ENCODE measurements at regions not wholly inside any gene's neighbourhood (a gene's known extent, or its start where the extent isn't known, plus 50 kb on each side); places are given as distances from the start of the nearest gene placed in this dataset.

- Histone ChIP-seq H3K27me3 (ENCODE audit: insufficient read depth, poor library complexity, severe bottlenecking) (no peaks in the 10 kb centered on the region), H3K36me3 (ENCODE audit: low read depth) (0 out of 2 replicates have a peak, but pooled peaks cover 3% of the 10 kb centered on the region), H3K4me3 (ENCODE audit: severe bottlenecking) (no peak overlapping the region), H3K9me3 (ENCODE audit: severe bottlenecking) (no peaks in the 10 kb centered on the region), H3K4me1 (ENCODE audit: insufficient read depth, poor library complexity, severe bottlenecking) (no peaks in the 10 kb centered on the region), H3K27ac (ENCODE audit: poor library complexity, severe bottlenecking) (no peak overlapping the region)
- ATAC-seq (ENCODE audit: low read depth) (no peak), DNase-seq (ENCODE audit: low spot score) (no peak)
- TF ChIP-seq CTCF (IDR thresholded peaks at IDR 0.05; ENCODE audit: poor library complexity, severe bottlenecking) = no peak
Observed at GRCh38 chr3:99521551-99521950, 116.8 kb upstream of the COL8A1 start.

GRCh38 chr3:99520513-99520912 is 117.9 kb upstream of the COL8A1 start:
- no peak for ATAC-seq (ENCODE audit: low read depth)
- no peaks in the 10 kb centered on the region for H3K4me1 ChIP-seq (ENCODE audit: insufficient read depth, poor library complexity, severe bottlenecking)

GRCh38 chr3:99516936-99517335 is 121.5 kb upstream of the COL8A1 start:
- Histone ChIP-seq H3K27me3 (ENCODE audit: insufficient read depth, poor library complexity, severe bottlenecking) (no peaks in the 10 kb centered on the region), H3K4me1 (ENCODE audit: insufficient read depth, poor library complexity, severe bottlenecking) (no peaks in the 10 kb centered on the region), H3K36me3 (ENCODE audit: low read depth) (no peaks in the 10 kb centered on the region), H3K9me3 (ENCODE audit: severe bottlenecking) (no peaks in the 10 kb centered on the region), H3K4me3 (ENCODE audit: severe bottlenecking) (no peak overlapping the region), H3K27ac (ENCODE audit: poor library complexity, severe bottlenecking) (no peak overlapping the region)
- no peak for TF ChIP-seq CTCF (IDR thresholded peaks at IDR 0.05; ENCODE audit: poor library complexity, severe bottlenecking)
- ATAC-seq (ENCODE audit: low read depth) = no peak
- no peak for DNase-seq (ENCODE audit: low spot score)

More at GRCh38 chr3:99520513-99520912, 117.9 kb upstream of the COL8A1 start:
- Histone ChIP-seq H3K27me3 (ENCODE audit: insufficient read depth, poor library complexity, severe bottlenecking) (no peaks in the 10 kb centered on the region), H3K36me3 (ENCODE audit: low read depth) (0 out of 2 replicates have a peak, but pooled peaks cover 3% of the 10 kb centered on the region), H3K27ac (ENCODE audit: poor library complexity, severe bottlenecking) (no peak overlapping the region), H3K4me3 (ENCODE audit: severe bottlenecking) (no peak overlapping the region), H3K9me3 (ENCODE audit: severe bottlenecking) (no peaks in the 10 kb centered on the region)
- no peak for DNase-seq (ENCODE audit: low spot score)
- no peak for TF ChIP-seq CTCF (IDR thresholded peaks at IDR 0.05; ENCODE audit: poor library complexity, severe bottlenecking)

- Histone ChIP-seq H3K4me3 (ENCODE audit: severe bottlenecking) (no peak overlapping the region), H3K9me3 (ENCODE audit: severe bottlenecking) (no peaks in the 10 kb centered on the region), H3K27me3 (ENCODE audit: insufficient read depth, poor library complexity, severe bottlenecking) (no peaks in the 10 kb centered on the region), H3K4me1 (ENCODE audit: insufficient read depth, poor library complexity, severe bottlenecking) (no peaks in the 10 kb centered on the region), H3K36me3 (ENCODE audit: low read depth) (no peaks in the 10 kb centered on the region), H3K27ac (ENCODE audit: poor library complexity, severe bottlenecking) (no peak overlapping the region)
- no peak for ATAC-seq (ENCODE audit: low read depth)
- DNase-seq (ENCODE audit: low spot score) = no peak
- TF ChIP-seq CTCF (IDR thresholded peaks at IDR 0.05; ENCODE audit: poor library complexity, severe bottlenecking) = no peak
Observed at GRCh38 chr3:99515891-99516290, 122.5 kb upstream of the COL8A1 start.

GRCh38 chr3:99509224-99509623 is 129.2 kb upstream of the COL8A1 start:
- H3K27me3 ChIP-seq (ENCODE audit: insufficient read depth, poor library complexity, severe bottlenecking) = no peaks in the 10 kb centered on the region
- ATAC-seq (ENCODE audit: low read depth) = no peak
- no peak overlapping the region for H3K27ac ChIP-seq (ENCODE audit: poor library complexity, severe bottlenecking)
- no peak for DNase-seq (ENCODE audit: low spot score)
- no peak for TF ChIP-seq CTCF (IDR thresholded peaks at IDR 0.05; ENCODE audit: poor library complexity, severe bottlenecking)
- H3K4me3 ChIP-seq (ENCODE audit: severe bottlenecking) = no peak overlapping the region
- no peaks in the 10 kb centered on the region for H3K4me1 ChIP-seq (ENCODE audit: insufficient read depth, poor library complexity, severe bottlenecking)
- no peaks in the 10 kb centered on the region for H3K36me3 ChIP-seq (ENCODE audit: low read depth)
- no peaks in the 10 kb centered on the region for H3K9me3 ChIP-seq (ENCODE audit: severe bottlenecking)

Measured in RWPE2 (cell line).